A673 (cell line): ENCODE measurements at regions not wholly inside any gene's neighbourhood (a gene's known extent, or its start where the extent isn't known, plus 50 kb on each side); places are given as distances from the start of the nearest gene placed in this dataset.

Experiments used
- BruUV-seq: library from RNA; stranded (reverse); fragments of 400-500 nt; replicated peaks from 2 replicates; lab custom pipeline; 2021; lab: Mats Ljungman, UMichigan
- CTCF ChIA-PET: fragments of 300-600 bp; sonication (Branson Sonifier 250); formaldehyde crosslinking; loops from one replicate; lab custom pipeline; 2022; ENCODE audit warnings: antibody characterized with exemption; lab: Charles Lee
- POLR2A ChIA-PET: fragments of 300-600 bp; sonication (Branson Sonifier 250); formaldehyde crosslinking; loops from one replicate; lab custom pipeline; 2022; ENCODE audit warnings: antibody characterized with exemption; ENCODE audit not compliant: low non-redundant PET; lab: Charles Lee
- DNase-seq: peaks from one replicate; pipeline ENCODE4 v3.0.0-alpha.2; 2015; ENCODE audit warnings: low spot score
- H3K27ac ChIP-seq: fragments of 200-600 bp; sonication (generic); 2 replicates; pipeline ENCODE4 v1.5.1; 2016; ENCODE audit warnings: mixed run types, low read depth, mild to moderate bottlenecking, mixed read lengths, antibody characterized with exemption, low read length; ENCODE audit not compliant: poor library complexity, severe bottlenecking
- H3K27me3 ChIP-seq: fragments of 200-600 bp; sonication (generic); replicated peaks from 2 replicates; pipeline ENCODE4 v1.6.1; 2017; ENCODE audit warnings: mixed run types, low read depth, mild to moderate bottlenecking, mixed read lengths, antibody characterized with exemption, low read length; ENCODE audit not compliant: insufficient read depth, poor library complexity
- H3K36me3 ChIP-seq: fragments of 200-600 bp; sonication (generic); 2 replicates; pipeline ENCODE4 v1.6.1; 2016; ENCODE audit warnings: mixed run types, mild to moderate bottlenecking, mixed read lengths, antibody characterized with exemption, low read length; ENCODE audit not compliant: insufficient read depth, poor library complexity, severe bottlenecking
- H3K4me1 ChIP-seq: fragments of 200-600 bp; sonication (generic); 2 replicates; pipeline ENCODE4 v1.6.1; 2017; ENCODE audit warnings: mixed run types, mild to moderate bottlenecking, mixed read lengths, antibody characterized with exemption, low read length; ENCODE audit not compliant: insufficient read depth, poor library complexity, severe bottlenecking
- H3K4me3 ChIP-seq: fragments of 200-600 bp; sonication (generic); 2 replicates; pipeline ENCODE4 v1.5.1; 2016; ENCODE audit warnings: low read depth, mixed run types, mild to moderate bottlenecking, mixed read lengths, low read length; ENCODE audit not compliant: poor library complexity, severe bottlenecking
- H3K9me3 ChIP-seq: fragments of 200-600 bp; sonication (generic); 2 replicates; pipeline ENCODE4 v1.6.1; 2016; ENCODE audit warnings: mixed run types, low read depth, mild to moderate bottlenecking, mixed read lengths, antibody characterized with exemption, low read length; ENCODE audit not compliant: poor library complexity, severe bottlenecking
- EZH2 ChIP-seq: fragments of 200-600 bp; sonication (generic); IDR thresholded peaks from 2 replicates; pipeline ENCODE4 v1.6.1; 2017; ENCODE audit warnings: borderline replicate concordance, low read depth, mild to moderate bottlenecking, mixed read lengths, antibody characterized with exemption, low read length; ENCODE audit not compliant: poor library complexity, severe bottlenecking
- intact Hi-C: fragments of 100-400 bp; cut with micrococcal nuclease; formaldehyde crosslinking; loops from one replicate; pipeline ENCODE4 v1.10.0; 2022; ENCODE audit not compliant: unreplicated experiment
- TF ChIP-seq, protein P1 (sequence below): fragments of 300-800, 200-600 bp; sonication (generic); conservative IDR thresholded peaks from 2 replicates; pipeline ENCODE4 v1.5.1; 2017; ENCODE audit warnings: low read depth, mild to moderate bottlenecking, antibody characterized with exemption, low read length, moderate library complexity, mixed read lengths

GRCh38 chrX:20361890-20362262, 95.2 kb upstream of the RPS6KA3 start:
- POLR2A ChIA-PET: no interaction called here

DNA sequence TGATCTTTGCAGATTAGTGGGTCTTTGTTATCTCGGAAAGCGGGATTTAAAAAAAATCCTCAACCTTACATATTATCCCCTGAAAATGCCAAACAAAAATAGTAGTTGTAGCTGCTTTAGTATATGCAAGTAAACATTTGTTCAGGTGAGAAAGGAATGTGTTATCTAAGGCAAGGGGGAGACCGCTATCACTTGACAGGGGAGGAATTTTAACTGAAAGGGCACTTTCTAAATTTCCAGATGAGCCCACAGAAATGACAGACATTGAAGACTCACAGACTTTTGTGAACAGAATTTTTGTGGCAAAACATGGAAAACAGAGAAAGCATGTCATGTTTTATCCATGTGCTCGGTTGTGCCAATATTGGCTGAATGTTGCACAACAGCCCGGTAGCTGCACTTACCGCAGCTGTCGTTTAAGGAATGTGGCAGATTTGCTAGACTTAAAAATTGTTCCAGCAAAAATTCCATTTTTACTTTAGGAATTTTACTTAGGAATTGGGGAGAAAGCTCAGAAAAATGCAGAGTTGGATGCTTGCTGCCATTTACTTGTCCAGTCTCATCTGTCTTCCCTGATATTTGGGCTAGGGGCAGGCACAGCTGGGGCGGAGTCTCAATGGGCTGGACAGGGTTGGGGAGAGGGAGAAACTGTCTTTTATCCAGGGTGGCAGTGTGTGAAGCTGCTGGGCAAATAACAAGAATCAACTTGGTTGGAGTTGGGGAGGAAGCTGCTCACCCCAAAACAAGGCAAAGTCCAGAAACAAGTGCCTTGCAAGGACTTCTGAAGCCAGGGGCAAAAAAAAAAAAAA, 94.6 kb upstream of the RPS6KA3 start:
- Histone ChIP-seq H3K27ac (no peak overlapping the region), H3K36me3 (no peaks in the 10 kb centered on the region), H3K9me3 (no peaks in the 10 kb centered on the region), H3K4me1 (peaks cover 12% of the 10 kb centered on the region), H3K27me3 (no peaks in the 10 kb centered on the region), H3K4me3 (no peak overlapping the region)
- POLR2A ChIA-PET: no interaction called here
- CTCF ChIA-PET: interaction anchor here (0.7 kb wide), 1 partner anchor 248 kb away, joined by 10 read pairs; no protein-coding TSS in a partner anchor
- DNase-seq: no peak
- intact Hi-C loops: no loop called here
- no TSS peak for BruUV-seq
- TF ChIP-seq EZH2: no peak
- TF ChIP-seq, protein P1, sequence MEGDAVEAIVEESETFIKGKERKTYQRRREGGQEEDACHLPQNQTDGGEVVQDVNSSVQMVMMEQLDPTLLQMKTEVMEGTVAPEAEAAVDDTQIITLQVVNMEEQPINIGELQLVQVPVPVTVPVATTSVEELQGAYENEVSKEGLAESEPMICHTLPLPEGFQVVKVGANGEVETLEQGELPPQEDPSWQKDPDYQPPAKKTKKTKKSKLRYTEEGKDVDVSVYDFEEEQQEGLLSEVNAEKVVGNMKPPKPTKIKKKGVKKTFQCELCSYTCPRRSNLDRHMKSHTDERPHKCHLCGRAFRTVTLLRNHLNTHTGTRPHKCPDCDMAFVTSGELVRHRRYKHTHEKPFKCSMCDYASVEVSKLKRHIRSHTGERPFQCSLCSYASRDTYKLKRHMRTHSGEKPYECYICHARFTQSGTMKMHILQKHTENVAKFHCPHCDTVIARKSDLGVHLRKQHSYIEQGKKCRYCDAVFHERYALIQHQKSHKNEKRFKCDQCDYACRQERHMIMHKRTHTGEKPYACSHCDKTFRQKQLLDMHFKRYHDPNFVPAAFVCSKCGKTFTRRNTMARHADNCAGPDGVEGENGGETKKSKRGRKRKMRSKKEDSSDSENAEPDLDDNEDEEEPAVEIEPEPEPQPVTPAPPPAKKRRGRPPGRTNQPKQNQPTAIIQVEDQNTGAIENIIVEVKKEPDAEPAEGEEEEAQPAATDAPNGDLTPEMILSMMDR: no peak

More at GRCh38 chrX:20361890-20362262, 95.2 kb upstream of the RPS6KA3 start:
- Histone ChIP-seq H3K36me3 (no peaks in the 10 kb centered on the region), H3K9me3 (no peaks in the 10 kb centered on the region), H3K4me3 (no peak overlapping the region), H3K4me1 (peaks cover 12% of the 10 kb centered on the region), H3K27me3 (no peaks in the 10 kb centered on the region), H3K27ac (no peak overlapping the region)
- BruUV-seq: no TSS peak
- TF ChIP-seq, protein P1: no peak
- TF ChIP-seq EZH2: no peak
- intact Hi-C loops: no loop called here
- CTCF ChIA-PET: interaction anchor here (0.7 kb wide), 1 partner anchor 248 kb away, joined by 10 read pairs; no protein-coding TSS in a partner anchor
- peak; percentile 26 for DNase-seq

GRCh38 chrX:20355187-20355586, 88.5 kb upstream of the RPS6KA3 start:
- no TSS peak for BruUV-seq
- DNase-seq: no peak
- no peak for TF ChIP-seq EZH2
- TF ChIP-seq, protein P1: no peak
- no peaks in the 10 kb centered on the region for H3K9me3 ChIP-seq
- no peaks in the 10 kb centered on the region for H3K4me1 ChIP-seq
- H3K27me3 ChIP-seq: no peaks in the 10 kb centered on the region
- intact Hi-C loops: no loop called here
- ChIA-PET POLR2A (no interaction called here), CTCF (no interaction called here)
- no peak overlapping the region for H3K4me3 ChIP-seq
- no peaks in the 10 kb centered on the region for H3K36me3 ChIP-seq
- H3K27ac ChIP-seq: no peak overlapping the region
